ENCODE measurements at regions not wholly inside any gene's neighbourhood (a gene's known extent, or its start where the extent isn't known, plus 50 kb on each side); places are given as distances from the start of the nearest gene placed in this dataset.

DNA sequence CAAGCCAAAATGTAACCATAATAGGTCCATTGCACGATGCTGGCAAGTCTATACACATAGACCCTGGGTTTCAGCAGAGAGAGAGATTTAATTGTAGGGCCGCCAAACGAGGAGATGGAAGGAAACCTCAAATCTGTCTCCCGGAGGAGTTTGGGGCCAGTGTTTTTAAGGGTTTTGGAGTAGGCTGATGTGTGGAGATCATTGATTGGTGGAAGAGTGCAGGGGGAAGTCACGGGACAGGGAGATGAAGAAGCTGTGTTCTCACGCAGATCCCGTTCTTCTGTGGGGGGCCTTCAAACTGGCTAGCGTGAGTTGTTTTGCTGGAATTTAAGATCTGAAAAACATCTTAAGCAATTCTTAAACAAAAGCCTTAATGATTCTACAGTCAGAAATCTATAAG is 84.8 kb downstream of the KATNIP start:
- DNase-seq (ENCODE audit: extremely low spot score) = no peak
- TF ChIP-seq LEF1 (IDR thresholded peaks at IDR 0.05; ENCODE audit: borderline replicate concordance) (no peak), NFRKB (IDR thresholded peaks at IDR 0.05) (no peak), HDGF (IDR thresholded peaks at IDR 0.05; ENCODE audit: borderline replicate concordance) (no peak), TARDBP (IDR thresholded peaks at IDR 0.05) (no peak), CTBP1 (IDR thresholded peaks at IDR 0.05; ENCODE audit: borderline replicate concordance) (no peak), BHLHE40 (IDR thresholded peaks at IDR 0.05; ENCODE audit: borderline replicate concordance) (no peak), SP1 (IDR thresholded peaks at IDR 0.05) (no peak), L3MBTL2 (conservative IDR thresholded peaks at IDR 0.05) (no peak), ELF4 (IDR thresholded peaks at IDR 0.05) (no peak), ZNF384 (IDR thresholded peaks at IDR 0.05) (no peak), SUZ12 (IDR thresholded peaks at IDR 0.05) (no peak), FOXA1 (IDR thresholded peaks at IDR 0.05) (no peak), ARNT (IDR thresholded peaks at IDR 0.05) (no peak), FOXK2 (IDR thresholded peaks at IDR 0.05) (no peak), FOXM1 (IDR thresholded peaks at IDR 0.05; ENCODE audit: borderline replicate concordance) (no peak)
- TF ChIP-seq, protein P1, sequence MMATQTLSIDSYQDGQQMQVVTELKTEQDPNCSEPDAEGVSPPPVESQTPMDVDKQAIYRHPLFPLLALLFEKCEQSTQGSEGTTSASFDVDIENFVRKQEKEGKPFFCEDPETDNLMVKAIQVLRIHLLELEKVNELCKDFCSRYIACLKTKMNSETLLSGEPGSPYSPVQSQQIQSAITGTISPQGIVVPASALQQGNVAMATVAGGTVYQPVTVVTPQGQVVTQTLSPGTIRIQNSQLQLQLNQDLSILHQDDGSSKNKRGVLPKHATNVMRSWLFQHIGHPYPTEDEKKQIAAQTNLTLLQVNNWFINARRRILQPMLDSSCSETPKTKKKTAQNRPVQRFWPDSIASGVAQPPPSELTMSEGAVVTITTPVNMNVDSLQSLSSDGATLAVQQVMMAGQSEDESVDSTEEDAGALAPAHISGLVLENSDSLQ (IDR thresholded peaks at IDR 0.05) = no peak
- CTCF ChIA-PET = no interaction called here
- POLR2A ChIA-PET = no interaction called here

DNA sequence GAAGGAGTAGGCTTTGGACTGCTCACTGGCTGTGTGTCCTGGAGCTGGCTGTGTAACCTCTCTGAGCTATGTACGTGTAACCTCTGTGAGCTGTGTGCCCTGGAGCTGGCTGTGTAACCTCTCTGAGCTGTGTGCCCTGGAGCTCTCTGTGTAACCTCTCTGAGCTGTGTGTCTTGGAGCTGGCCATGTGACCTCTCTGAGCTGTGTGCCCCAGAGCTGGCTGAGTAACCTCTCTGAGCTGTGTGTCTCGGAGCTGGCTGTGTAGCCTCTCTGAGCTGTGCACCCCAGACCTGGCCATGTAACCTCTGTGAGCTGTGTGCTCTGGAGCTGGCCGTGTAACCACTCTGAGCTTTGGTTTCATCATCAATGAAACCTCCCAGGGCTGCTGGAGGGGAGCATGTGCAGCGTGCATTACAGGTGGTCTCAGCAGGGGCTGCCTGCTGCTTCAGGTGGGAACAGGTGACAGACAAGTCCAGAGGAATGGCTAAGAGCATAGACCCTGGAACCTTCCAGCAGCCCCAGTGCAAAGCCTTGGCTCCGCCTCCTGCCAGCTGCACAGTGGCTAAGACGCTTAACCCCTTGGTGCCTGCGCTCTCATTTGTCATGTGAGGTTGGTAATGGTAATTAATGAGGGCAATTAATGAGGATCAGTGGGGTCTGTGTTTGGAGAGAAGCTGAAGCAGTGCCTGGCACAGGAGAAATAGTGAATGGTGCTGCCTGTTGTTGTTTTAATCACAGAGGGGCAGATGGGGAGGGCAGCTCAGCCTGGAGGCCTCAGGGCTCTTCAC is 86.7 kb downstream of the KATNIP start:
- CTCF ChIA-PET = interaction anchor here (0.6 kb wide), 1 partner anchor 10 kb away, joined by 3 read pairs; no protein-coding TSS in a partner anchor
- TF ChIP-seq ZNF384 (IDR thresholded peaks at IDR 0.05) (no peak), FOXA1 (IDR thresholded peaks at IDR 0.05) (no peak), TARDBP (IDR thresholded peaks at IDR 0.05) (no peak), LEF1 (IDR thresholded peaks at IDR 0.05; ENCODE audit: borderline replicate concordance) (no peak), FOXK2 (IDR thresholded peaks at IDR 0.05) (no peak), L3MBTL2 (conservative IDR thresholded peaks at IDR 0.05) (no peak), HDGF (IDR thresholded peaks at IDR 0.05; ENCODE audit: borderline replicate concordance) (no peak), FOXM1 (IDR thresholded peaks at IDR 0.05; ENCODE audit: borderline replicate concordance) (no peak), SP1 (IDR thresholded peaks at IDR 0.05) (no peak), ELF4 (IDR thresholded peaks at IDR 0.05) (no peak), NFRKB (IDR thresholded peaks at IDR 0.05) (no peak), CTBP1 (IDR thresholded peaks at IDR 0.05; ENCODE audit: borderline replicate concordance) (no peak), SUZ12 (IDR thresholded peaks at IDR 0.05) (no peak), ARNT (IDR thresholded peaks at IDR 0.05) (no peak), BHLHE40 (IDR thresholded peaks at IDR 0.05; ENCODE audit: borderline replicate concordance) (no peak)
- TF ChIP-seq, protein P1 (IDR thresholded peaks at IDR 0.05) = no peak
- POLR2A ChIA-PET = no interaction called here
- no peak for DNase-seq (ENCODE audit: extremely low spot score)

DNA sequence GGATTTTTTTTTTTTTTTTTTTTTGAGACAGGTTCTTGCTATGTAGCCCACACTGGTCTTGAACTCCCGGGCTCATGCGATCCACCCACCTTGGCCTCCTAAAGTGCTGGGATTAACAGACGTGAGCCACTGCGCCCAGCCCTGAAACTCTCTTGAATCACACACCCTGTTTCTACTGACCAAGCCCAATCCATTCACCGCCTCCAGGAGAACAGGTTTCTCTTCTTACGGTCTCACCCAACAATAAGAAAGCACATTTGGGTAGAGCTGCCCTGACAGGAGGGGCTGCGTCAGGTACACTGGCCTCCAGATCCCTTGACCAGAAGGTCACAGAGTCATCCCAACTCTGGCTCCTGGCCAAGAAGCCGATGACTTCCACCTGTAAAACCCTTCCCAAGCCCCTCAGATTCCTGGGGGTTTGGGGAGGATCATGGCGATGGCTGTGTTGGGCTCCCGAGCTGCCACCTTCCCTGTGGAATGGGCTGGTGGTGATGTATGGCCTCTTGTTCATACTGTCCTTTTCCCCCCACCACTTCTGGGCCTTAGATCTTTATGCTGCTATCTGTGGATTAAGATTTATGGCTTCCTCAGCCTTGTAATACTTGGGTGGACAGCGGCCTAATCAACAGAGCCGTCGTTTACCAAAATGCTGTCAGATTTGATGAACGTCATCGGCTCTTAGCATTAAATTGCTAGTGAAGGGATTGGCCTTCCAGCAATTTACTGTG is 89.1 kb downstream of the KATNIP start:
- POLR2A ChIA-PET = no interaction called here
- CTCF ChIA-PET = interaction anchor here (0.6 to 1.8 kb wide), 8 partner anchors 8 to 432 kb away, joined by 3 to 6 read pairs (median 4); no protein-coding TSS in a partner anchor
- TF ChIP-seq FOXM1 (IDR thresholded peaks at IDR 0.05; ENCODE audit: borderline replicate concordance) (no peak), SUZ12 (IDR thresholded peaks at IDR 0.05) (no peak), FOXK2 (IDR thresholded peaks at IDR 0.05) (no peak), ARNT (IDR thresholded peaks at IDR 0.05) (no peak), LEF1 (IDR thresholded peaks at IDR 0.05; ENCODE audit: borderline replicate concordance) (no peak), TARDBP (IDR thresholded peaks at IDR 0.05) (no peak), ZNF384 (IDR thresholded peaks at IDR 0.05) (no peak), SP1 (IDR thresholded peaks at IDR 0.05) (no peak), ELF4 (IDR thresholded peaks at IDR 0.05) (no peak)
- DNase-seq (ENCODE audit: extremely low spot score) = no peak

DNA sequence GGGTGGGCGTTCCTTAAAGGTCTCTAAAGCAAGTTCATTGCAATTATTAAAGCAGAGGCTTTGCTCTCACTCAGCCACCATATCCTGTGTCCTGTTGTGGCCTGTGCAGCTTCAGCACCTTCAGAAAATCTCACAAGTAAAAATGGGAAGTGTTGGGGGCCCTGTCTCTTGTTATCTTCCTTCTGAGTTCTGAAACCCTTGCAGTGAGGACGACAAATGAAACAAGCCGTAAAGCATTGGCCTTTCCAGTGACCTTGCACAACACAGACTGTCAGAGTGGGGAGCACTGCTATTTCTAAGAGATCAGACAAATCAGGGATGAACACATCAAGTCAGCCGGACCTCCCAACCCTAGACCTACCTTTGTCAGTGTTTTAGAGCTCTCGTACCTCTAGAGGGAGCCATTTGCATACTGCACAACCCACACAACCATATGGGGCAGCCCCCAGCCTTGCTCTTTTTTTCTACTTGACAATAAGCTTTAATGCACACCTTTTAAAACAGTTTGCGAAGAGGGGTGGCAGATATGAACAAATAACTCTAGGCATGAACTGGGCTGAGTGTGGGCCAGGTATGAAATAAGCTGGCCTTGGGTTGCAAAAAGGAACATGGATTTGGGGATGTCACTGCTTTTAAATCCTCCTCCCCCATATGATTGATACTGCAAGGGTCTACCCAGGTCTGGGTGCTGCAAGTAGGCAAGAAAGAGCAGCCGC is 89.8 kb downstream of the KATNIP start:
- ChIA-PET CTCF (interaction anchor here (0.6 to 1.8 kb wide), 13 partner anchors 9 to 431 kb away, joined by 3 to 9 read pairs (median 4); no protein-coding TSS in a partner anchor), POLR2A (no interaction called here)
- TF ChIP-seq SP1 (IDR thresholded peaks at IDR 0.05) = no peak
- no peak for TF ChIP-seq FOXM1 (IDR thresholded peaks at IDR 0.05; ENCODE audit: borderline replicate concordance)
- no peak for TF ChIP-seq HDGF (IDR thresholded peaks at IDR 0.05; ENCODE audit: borderline replicate concordance)
- no peak for TF ChIP-seq ZNF384 (IDR thresholded peaks at IDR 0.05)
- no peak for TF ChIP-seq L3MBTL2 (conservative IDR thresholded peaks at IDR 0.05)
- TF ChIP-seq FOXA1 (IDR thresholded peaks at IDR 0.05) = no peak
- TF ChIP-seq LEF1 (IDR thresholded peaks at IDR 0.05; ENCODE audit: borderline replicate concordance) = no peak
- TF ChIP-seq ARNT (IDR thresholded peaks at IDR 0.05) = no peak
- TF ChIP-seq, protein P1 (IDR thresholded peaks at IDR 0.05) = no peak
- no peak for TF ChIP-seq SUZ12 (IDR thresholded peaks at IDR 0.05)
- no peak for TF ChIP-seq ELF4 (IDR thresholded peaks at IDR 0.05)
- TF ChIP-seq BHLHE40 (IDR thresholded peaks at IDR 0.05; ENCODE audit: borderline replicate concordance) = no peak
- TF ChIP-seq TARDBP (IDR thresholded peaks at IDR 0.05) = no peak
- no peak for TF ChIP-seq CTBP1 (IDR thresholded peaks at IDR 0.05; ENCODE audit: borderline replicate concordance)
- TF ChIP-seq FOXK2 (IDR thresholded peaks at IDR 0.05) = no peak
- DNase-seq (ENCODE audit: extremely low spot score) = peak; percentile 65

DNA sequence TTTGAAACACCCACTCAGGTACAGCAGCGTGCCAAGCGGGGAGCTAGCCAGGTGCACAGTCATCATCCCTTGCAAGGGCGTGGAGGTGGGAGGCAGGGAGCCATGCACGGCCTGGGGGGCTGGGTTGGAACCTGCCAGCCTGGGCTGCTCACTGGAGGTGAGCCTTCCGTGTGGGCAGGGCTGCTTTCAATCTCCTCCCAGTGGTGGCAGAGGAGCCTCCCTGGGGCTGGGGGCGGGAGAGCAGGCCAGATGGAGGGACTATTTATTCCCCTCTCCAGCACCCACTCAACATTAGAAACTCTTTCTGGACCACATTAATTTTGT is 90.3 kb downstream of the KATNIP start:
- POLR2A ChIA-PET = no interaction called here
- TF ChIP-seq ELF4 (IDR thresholded peaks at IDR 0.05) = no peak
- no peak for TF ChIP-seq TARDBP (IDR thresholded peaks at IDR 0.05)
- TF ChIP-seq FOXM1 (IDR thresholded peaks at IDR 0.05; ENCODE audit: borderline replicate concordance) = no peak
- TF ChIP-seq, protein P1 (IDR thresholded peaks at IDR 0.05) = no peak
- TF ChIP-seq ZNF384 (IDR thresholded peaks at IDR 0.05) = no peak
- no peak for TF ChIP-seq LEF1 (IDR thresholded peaks at IDR 0.05; ENCODE audit: borderline replicate concordance)
- no peak for TF ChIP-seq BHLHE40 (IDR thresholded peaks at IDR 0.05; ENCODE audit: borderline replicate concordance)
- TF ChIP-seq FOXK2 (IDR thresholded peaks at IDR 0.05) = no peak
- no peak for TF ChIP-seq CTBP1 (IDR thresholded peaks at IDR 0.05; ENCODE audit: borderline replicate concordance)
- no peak for TF ChIP-seq NFRKB (IDR thresholded peaks at IDR 0.05)

More for the DNA sequence above, 90.3 kb downstream of the KATNIP start:
- DNase-seq (ENCODE audit: extremely low spot score) = no peak
- CTCF ChIA-PET = interaction anchor here (0.6 to 1.8 kb wide), 12 partner anchors 9 to 431 kb away, joined by 3 to 9 read pairs (median 4); no protein-coding TSS in a partner anchor

Data from HEK293T (cell line).